ENCODE measurements at regions not wholly inside any gene's neighbourhood (a gene's known extent, or its start where the extent isn't known, plus 50 kb on each side); places are given as distances from the start of the nearest gene placed in this dataset.

DNA sequence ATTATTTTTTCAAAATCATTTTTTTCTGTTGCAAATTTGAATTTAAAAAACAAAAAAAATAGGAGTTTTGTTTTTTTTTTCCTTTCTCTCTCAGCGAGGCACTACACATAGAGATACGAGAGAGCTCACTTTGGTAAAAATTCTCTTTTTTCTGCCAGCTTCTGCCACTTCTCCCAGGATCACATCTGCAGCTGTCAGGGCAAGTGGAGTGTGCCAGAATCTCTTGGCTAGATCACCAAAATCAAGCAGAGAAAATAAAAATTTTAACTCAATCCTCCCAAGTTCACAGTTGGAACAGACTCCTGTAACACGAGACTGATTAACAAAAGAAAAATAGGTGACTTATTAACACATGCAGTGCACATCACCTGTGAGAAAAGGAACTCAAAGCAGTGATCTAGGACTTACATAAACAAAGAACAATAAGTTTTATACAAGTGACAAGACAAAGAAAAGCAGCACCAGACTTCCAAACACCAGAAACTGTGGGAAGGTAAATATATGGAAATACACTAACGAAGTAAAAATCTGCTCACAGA is 213.2 kb upstream of the ZFP42 start:
- H3K79me2 ChIP-seq (ENCODE audit: insufficient read depth, low read length) = no peaks in the 10 kb centered on the region
- H2BK5ac ChIP-seq (ENCODE audit: insufficient read length, low read length) = no peak overlapping the region
- no peak for DNase-seq
- TF ChIP-seq, protein P1, sequence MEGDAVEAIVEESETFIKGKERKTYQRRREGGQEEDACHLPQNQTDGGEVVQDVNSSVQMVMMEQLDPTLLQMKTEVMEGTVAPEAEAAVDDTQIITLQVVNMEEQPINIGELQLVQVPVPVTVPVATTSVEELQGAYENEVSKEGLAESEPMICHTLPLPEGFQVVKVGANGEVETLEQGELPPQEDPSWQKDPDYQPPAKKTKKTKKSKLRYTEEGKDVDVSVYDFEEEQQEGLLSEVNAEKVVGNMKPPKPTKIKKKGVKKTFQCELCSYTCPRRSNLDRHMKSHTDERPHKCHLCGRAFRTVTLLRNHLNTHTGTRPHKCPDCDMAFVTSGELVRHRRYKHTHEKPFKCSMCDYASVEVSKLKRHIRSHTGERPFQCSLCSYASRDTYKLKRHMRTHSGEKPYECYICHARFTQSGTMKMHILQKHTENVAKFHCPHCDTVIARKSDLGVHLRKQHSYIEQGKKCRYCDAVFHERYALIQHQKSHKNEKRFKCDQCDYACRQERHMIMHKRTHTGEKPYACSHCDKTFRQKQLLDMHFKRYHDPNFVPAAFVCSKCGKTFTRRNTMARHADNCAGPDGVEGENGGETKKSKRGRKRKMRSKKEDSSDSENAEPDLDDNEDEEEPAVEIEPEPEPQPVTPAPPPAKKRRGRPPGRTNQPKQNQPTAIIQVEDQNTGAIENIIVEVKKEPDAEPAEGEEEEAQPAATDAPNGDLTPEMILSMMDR (conservative IDR thresholded peaks at IDR 0.05) = no peak
- H3K23me2 ChIP-seq (ENCODE audit: insufficient read length, low read depth, low read length, poor library complexity, severe bottlenecking) = no peaks in the 10 kb centered on the region
- H2AFZ ChIP-seq (ENCODE audit: low read length) = no peak overlapping the region
- H3K23ac ChIP-seq (ENCODE audit: insufficient read length, low read depth, low read length) = no peak overlapping the region
- H3K18ac ChIP-seq (ENCODE audit: insufficient read length, low read depth, low read length) = no peak overlapping the region
- H3K27ac ChIP-seq (ENCODE audit: insufficient read length, low read depth, low read length) = no peak overlapping the region
- no peak overlapping the region for H4K8ac ChIP-seq (replicated peaks; ENCODE audit: insufficient read length, low read depth, low read length)
- no peak overlapping the region for H3K4ac ChIP-seq (ENCODE audit: low read depth, low read length)
- H3K14ac ChIP-seq (ENCODE audit: insufficient read depth, low read length) = no peak overlapping the region
- H3K27me3 Mint-ChIP-seq (ENCODE audit: low read depth) = no peaks in the 10 kb centered on the region; the same call in none of the 2 replicates
- WGBS (ENCODE audit: extremely low coverage, insufficient read length, low lambda C conversion rate) = no CpG with 5 or more reads among the region's 4 CpGs
- H3K9me3 ChIP-seq (ENCODE audit: control insufficient read depth, low read depth, low read length) = peaks cover 12% of the 10 kb centered on the region
- H3K27me3 ChIP-seq (ENCODE audit: insufficient read depth, low read length) = no peaks in the 10 kb centered on the region
- no peak overlapping the region for H3T11ph ChIP-seq (ENCODE audit: low read length)
- H3K27ac Mint-ChIP-seq = no peak overlapping the region; a peak in 1 of 7 replicates
- H3K79me1 ChIP-seq (ENCODE audit: insufficient read depth, low read depth, low read length, poor library complexity, severe bottlenecking) = no peaks in the 10 kb centered on the region
- H3K4me2 ChIP-seq (ENCODE audit: insufficient read depth, insufficient read length, low read length) = no peak overlapping the region
- no peak overlapping the region for H3K56ac ChIP-seq (ENCODE audit: insufficient read length, low read depth, low read length)
- no peak overlapping the region for H2BK20ac ChIP-seq (ENCODE audit: low read depth, low read length, poor library complexity, severe bottlenecking)
- peaks cover 9 to 14% of the 10 kb centered on the region in 2 experiments for H3K4me1 Mint-ChIP-seq
- H2BK12ac ChIP-seq (ENCODE audit: insufficient read length, low read depth, low read length) = no peak overlapping the region
- H2AK5ac ChIP-seq (ENCODE audit: insufficient read length, low read length) = no peak overlapping the region
- peaks cover 13 to 17% of the 10 kb centered on the region in 2 experiments for H3K9me3 Mint-ChIP-seq
- H2BK120ac ChIP-seq (ENCODE audit: low read depth, low read length, poor library complexity, severe bottlenecking) = no peak overlapping the region
- H3K4me1 ChIP-seq (ENCODE audit: insufficient read depth, low read length) = no peaks in the 10 kb centered on the region; the same call in 1 of the 2 replicates
- H4K91ac ChIP-seq (ENCODE audit: insufficient read length, low read depth, low read length) = no peak overlapping the region
- H3K4me3 Mint-ChIP-seq = no peak overlapping the region
- H3K36me3 Mint-ChIP-seq (ENCODE audit: insufficient read depth in 1 of 3, low read depth in 3 of 3) = peaks cover 2 to 24% (median 16%) of the 10 kb centered on the region in 3 experiments
- no peak overlapping the region for H3K9ac ChIP-seq (ENCODE audit: extremely low read depth, insufficient read length, low read length)
- H4K20me1 ChIP-seq (ENCODE audit: control insufficient read depth, insufficient read depth, insufficient read length) = no peaks in the 10 kb centered on the region
- H2BK15ac ChIP-seq (ENCODE audit: low read depth, low read length) = no peak overlapping the region
- no peak overlapping the region for H4K5ac ChIP-seq (ENCODE audit: insufficient read length, low read depth, low read length)
